ENCODE measurements at regions not wholly inside any gene's neighbourhood (a gene's known extent, or its start where the extent isn't known, plus 50 kb on each side); places are given as distances from the start of the nearest gene placed in this dataset.

- TF ChIP-seq USF2 (IDR thresholded peaks at IDR 0.05) (no peak), POLR2A (IDR thresholded peaks at IDR 0.05; ENCODE audit: low read length) (no peak), CTCF (IDR thresholded peaks at IDR 0.05) (no peak), SREBF2 (IDR thresholded peaks at IDR 0.05) (no peak), SMC3 (IDR thresholded peaks at IDR 0.05) (no peak), RFX5 (IDR thresholded peaks at IDR 0.05) (no peak), ZSCAN20 (CRISPR knock-in tag; IDR thresholded peaks at IDR 0.05) (no peak), CHD2 (IDR thresholded peaks at IDR 0.05; ENCODE audit: low read length, partially characterized antibody) (no peak), EP300 (IDR thresholded peaks at IDR 0.05) (no peak), MAZ (IDR thresholded peaks at IDR 0.05; ENCODE audit: borderline replicate concordance, low read depth, low read length) (no peak), REST (IDR thresholded peaks at IDR 0.05) (no peak), MAFK (IDR thresholded peaks at IDR 0.05; ENCODE audit: partially characterized antibody) (no peak), CBX8 (IDR thresholded peaks at IDR 0.05) (no peak)
Measured at GRCh38 chr2:103798291-103798690, 1036.5 kb downstream of the TMEM182 start.
